ENCODE measurements at regions not wholly inside any gene's neighbourhood (a gene's known extent, or its start where the extent isn't known, plus 50 kb on each side); places are given as distances from the start of the nearest gene placed in this dataset.

DNA sequence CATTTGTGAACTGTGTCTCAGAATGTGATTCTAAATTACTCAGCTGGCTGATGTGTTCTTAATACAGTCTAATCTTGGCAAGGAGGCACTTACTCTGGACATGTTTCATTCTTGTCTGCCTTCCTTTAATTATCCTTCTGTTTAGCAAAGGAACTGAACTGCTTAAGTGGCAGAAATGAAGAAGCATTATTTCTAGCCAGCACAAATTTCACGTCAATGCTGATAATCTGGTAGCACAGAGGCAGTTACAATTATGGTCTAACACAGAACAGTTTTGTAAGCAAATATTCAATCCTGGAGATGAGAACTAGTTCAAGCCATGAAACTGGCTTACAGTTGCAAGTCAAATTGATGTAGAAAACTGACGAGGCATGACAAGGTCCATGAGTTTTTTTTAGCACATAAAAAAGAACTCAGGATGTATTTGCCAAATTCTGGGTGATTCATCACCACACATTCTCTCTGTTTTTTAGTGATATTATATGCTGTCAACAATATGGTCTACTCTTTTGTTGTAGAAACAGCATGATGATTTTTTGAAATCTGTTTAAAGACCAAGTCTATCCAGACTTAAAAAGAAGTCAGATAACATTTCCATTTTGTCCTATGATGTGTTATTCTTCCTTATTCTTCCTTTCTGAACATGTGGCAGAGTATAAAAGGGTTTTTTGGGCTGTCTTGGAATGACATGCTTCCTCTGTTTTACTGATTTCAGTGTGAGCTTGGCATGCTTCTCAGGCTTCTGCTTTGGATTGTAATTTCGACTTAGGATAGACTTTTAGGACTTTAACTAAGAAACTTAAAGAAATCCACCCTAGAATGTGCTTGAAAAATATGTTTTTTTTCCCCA is 154.8 kb downstream of the DNAJB9 start:
- no peaks in the 10 kb centered on the region for H3K36me3 ChIP-seq (ENCODE audit: control insufficient read depth in 4 of 4, insufficient read depth in 3 of 4, low read depth in 1 of 4, low read length in 3 of 4)
- H3K27ac ChIP-seq (ENCODE audit: low read depth in 1 of 2, low read length in 2 of 2) = no peak overlapping the region
- H3K9me3 ChIP-seq (ENCODE audit: control insufficient read depth in 4 of 4, low read length in 3 of 4) = no peaks in the 10 kb centered on the region
- DNase-seq (ENCODE audit: low spot score) = no peak
- H3K9ac ChIP-seq (ENCODE audit: low read depth in 1 of 2, low read length in 2 of 2) = no peak overlapping the region
- WGBS = 49% methylated on average over 3 of the region's 3 CpGs
- H3K27me3 ChIP-seq (ENCODE audit: control insufficient read depth in 4 of 4, insufficient read depth in 4 of 4, low read length in 3 of 4) = no peaks in the 10 kb centered on the region
- TF ChIP-seq, protein P1, sequence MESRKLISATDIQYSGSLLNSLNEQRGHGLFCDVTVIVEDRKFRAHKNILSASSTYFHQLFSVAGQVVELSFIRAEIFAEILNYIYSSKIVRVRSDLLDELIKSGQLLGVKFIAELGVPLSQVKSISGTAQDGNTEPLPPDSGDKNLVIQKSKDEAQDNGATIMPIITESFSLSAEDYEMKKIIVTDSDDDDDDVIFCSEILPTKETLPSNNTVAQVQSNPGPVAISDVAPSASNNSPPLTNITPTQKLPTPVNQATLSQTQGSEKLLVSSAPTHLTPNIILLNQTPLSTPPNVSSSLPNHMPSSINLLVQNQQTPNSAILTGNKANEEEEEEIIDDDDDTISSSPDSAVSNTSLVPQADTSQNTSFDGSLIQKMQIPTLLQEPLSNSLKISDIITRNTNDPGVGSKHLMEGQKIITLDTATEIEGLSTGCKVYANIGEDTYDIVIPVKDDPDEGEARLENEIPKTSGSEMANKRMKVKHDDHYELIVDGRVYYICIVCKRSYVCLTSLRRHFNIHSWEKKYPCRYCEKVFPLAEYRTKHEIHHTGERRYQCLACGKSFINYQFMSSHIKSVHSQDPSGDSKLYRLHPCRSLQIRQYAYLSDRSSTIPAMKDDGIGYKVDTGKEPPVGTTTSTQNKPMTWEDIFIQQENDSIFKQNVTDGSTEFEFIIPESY (IDR thresholded peaks at IDR 0.05) = no peak
- TF ChIP-seq GABPA (IDR thresholded peaks at IDR 0.05 in 1 of 2, conservative IDR thresholded peaks at IDR 0.05 in 1 of 2) (no peak), JUND (IDR thresholded peaks at IDR 0.05) (no peak), YY1 (IDR thresholded peaks at IDR 0.05) (no peak), TAF1 (conservative IDR thresholded peaks at IDR 0.05) (no peak), FOXA1 (IDR thresholded peaks at IDR 0.05) (no peak), FOXA2 (IDR thresholded peaks at IDR 0.05) (no peak), RAD21 (IDR thresholded peaks at IDR 0.05) (no peak), NR2F2 (IDR thresholded peaks at IDR 0.05) (no peak), HNF4A (conservative IDR thresholded peaks at IDR 0.05) (no peak), RXRA (IDR thresholded peaks at IDR 0.05) (no peak)
- TF ChIP-seq, protein P2, sequence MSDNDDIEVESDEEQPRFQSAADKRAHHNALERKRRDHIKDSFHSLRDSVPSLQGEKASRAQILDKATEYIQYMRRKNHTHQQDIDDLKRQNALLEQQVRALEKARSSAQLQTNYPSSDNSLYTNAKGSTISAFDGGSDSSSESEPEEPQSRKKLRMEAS (IDR thresholded peaks at IDR 0.05) = no peak
- TF ChIP-seq, protein P3, sequence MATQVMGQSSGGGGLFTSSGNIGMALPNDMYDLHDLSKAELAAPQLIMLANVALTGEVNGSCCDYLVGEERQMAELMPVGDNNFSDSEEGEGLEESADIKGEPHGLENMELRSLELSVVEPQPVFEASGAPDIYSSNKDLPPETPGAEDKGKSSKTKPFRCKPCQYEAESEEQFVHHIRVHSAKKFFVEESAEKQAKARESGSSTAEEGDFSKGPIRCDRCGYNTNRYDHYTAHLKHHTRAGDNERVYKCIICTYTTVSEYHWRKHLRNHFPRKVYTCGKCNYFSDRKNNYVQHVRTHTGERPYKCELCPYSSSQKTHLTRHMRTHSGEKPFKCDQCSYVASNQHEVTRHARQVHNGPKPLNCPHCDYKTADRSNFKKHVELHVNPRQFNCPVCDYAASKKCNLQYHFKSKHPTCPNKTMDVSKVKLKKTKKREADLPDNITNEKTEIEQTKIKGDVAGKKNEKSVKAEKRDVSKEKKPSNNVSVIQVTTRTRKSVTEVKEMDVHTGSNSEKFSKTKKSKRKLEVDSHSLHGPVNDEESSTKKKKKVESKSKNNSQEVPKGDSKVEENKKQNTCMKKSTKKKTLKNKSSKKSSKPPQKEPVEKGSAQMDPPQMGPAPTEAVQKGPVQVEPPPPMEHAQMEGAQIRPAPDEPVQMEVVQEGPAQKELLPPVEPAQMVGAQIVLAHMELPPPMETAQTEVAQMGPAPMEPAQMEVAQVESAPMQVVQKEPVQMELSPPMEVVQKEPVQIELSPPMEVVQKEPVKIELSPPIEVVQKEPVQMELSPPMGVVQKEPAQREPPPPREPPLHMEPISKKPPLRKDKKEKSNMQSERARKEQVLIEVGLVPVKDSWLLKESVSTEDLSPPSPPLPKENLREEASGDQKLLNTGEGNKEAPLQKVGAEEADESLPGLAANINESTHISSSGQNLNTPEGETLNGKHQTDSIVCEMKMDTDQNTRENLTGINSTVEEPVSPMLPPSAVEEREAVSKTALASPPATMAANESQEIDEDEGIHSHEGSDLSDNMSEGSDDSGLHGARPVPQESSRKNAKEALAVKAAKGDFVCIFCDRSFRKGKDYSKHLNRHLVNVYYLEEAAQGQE (IDR thresholded peaks at IDR 0.05) = no peak
- TF ChIP-seq, protein P4, sequence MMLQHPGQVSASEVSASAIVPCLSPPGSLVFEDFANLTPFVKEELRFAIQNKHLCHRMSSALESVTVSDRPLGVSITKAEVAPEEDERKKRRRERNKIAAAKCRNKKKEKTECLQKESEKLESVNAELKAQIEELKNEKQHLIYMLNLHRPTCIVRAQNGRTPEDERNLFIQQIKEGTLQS (IDR thresholded peaks at IDR 0.05) = no peak
- TF ChIP-seq, protein P5, sequence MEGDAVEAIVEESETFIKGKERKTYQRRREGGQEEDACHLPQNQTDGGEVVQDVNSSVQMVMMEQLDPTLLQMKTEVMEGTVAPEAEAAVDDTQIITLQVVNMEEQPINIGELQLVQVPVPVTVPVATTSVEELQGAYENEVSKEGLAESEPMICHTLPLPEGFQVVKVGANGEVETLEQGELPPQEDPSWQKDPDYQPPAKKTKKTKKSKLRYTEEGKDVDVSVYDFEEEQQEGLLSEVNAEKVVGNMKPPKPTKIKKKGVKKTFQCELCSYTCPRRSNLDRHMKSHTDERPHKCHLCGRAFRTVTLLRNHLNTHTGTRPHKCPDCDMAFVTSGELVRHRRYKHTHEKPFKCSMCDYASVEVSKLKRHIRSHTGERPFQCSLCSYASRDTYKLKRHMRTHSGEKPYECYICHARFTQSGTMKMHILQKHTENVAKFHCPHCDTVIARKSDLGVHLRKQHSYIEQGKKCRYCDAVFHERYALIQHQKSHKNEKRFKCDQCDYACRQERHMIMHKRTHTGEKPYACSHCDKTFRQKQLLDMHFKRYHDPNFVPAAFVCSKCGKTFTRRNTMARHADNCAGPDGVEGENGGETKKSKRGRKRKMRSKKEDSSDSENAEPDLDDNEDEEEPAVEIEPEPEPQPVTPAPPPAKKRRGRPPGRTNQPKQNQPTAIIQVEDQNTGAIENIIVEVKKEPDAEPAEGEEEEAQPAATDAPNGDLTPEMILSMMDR (IDR thresholded peaks at IDR 0.05; ENCODE audit: low read depth, low read length, missing input control) = no peak
- no peak overlapping the region for H3K4me3 ChIP-seq (ENCODE audit: low read depth in 1 of 3, low read length in 3 of 3)
- H3K4me1 ChIP-seq (ENCODE audit: control insufficient read depth in 4 of 4, insufficient read depth in 4 of 4, low read length in 3 of 4) = no peaks in the 10 kb centered on the region

All from liver (tissue), 8 donors.